HG03575 (cell line): ENCODE measurements at regions not wholly inside any gene's neighbourhood (a gene's known extent, or its start where the extent isn't known, plus 50 kb on each side); places are given as distances from the start of the nearest gene placed in this dataset.

Experiments used
- ATAC-seq: cut with Tn5 transposase; IDR thresholded peaks from one replicate; pipeline ENCODE4 v1.9.1; 2021; ENCODE audit not compliant: unreplicated experiment, insufficient number of reproducible peaks, low FRiP score; ENCODE audit errors: extremely low read depth

- ATAC-seq, result no peak
Measured at GRCh38 chr5:10099548-10099947, 150.1 kb downstream of the ATPSCKMT start.

GRCh38 chr5:10091701-10092100, 158.0 kb downstream of the ATPSCKMT start:
- ATAC-seq, result no peak

- no peak for ATAC-seq
Measured at GRCh38 chr5:10090074-10090473, 159.6 kb downstream of the ATPSCKMT start.

- ATAC-seq, result no peak
Measured at GRCh38 chr5:10085185-10085584, 164.5 kb downstream of the ATPSCKMT start.

- no peak for ATAC-seq
Measured at GRCh38 chr5:10081584-10081983, 168.1 kb downstream of the ATPSCKMT start.

GRCh38 chr5:10077791-10078545, 171.7 kb downstream of the ATPSCKMT start:
- no peak for ATAC-seq

GRCh38 chr5:10073441-10074104, 176.1 kb downstream of the ATPSCKMT start:
- ATAC-seq, result no peak

- no peak for ATAC-seq
Measured at GRCh38 chr5:10069637-10070313, 179.9 kb downstream of the ATPSCKMT start.

GRCh38 chr5:10065428-10066000, 184.2 kb downstream of the ATPSCKMT start:
- no peak for ATAC-seq

GRCh38 chr5:10064546-10065195, 185.0 kb downstream of the ATPSCKMT start:
- no peak for ATAC-seq

GRCh38 chr5:10063997-10064396, 185.7 kb downstream of the ATPSCKMT start:
- ATAC-seq, result no peak

- ATAC-seq, result no peak
Measured at GRCh38 chr5:10059980-10060379, 189.7 kb downstream of the ATPSCKMT start.

GRCh38 chr5:10059556-10059955, 190.1 kb downstream of the ATPSCKMT start:
- ATAC-seq, result no peak

- ATAC-seq, result no peak
Measured at GRCh38 chr5:10057356-10057755, 192.3 kb downstream of the ATPSCKMT start.

GRCh38 chr5:10056228-10056760, 193.4 kb downstream of the ATPSCKMT start:
- ATAC-seq, result no peak

- ATAC-seq, result no peak
Measured at GRCh38 chr5:10049858-10050455, 199.7 kb downstream of the ATPSCKMT start.

- no peak for ATAC-seq
Measured at GRCh38 chr5:10046676-10047075, 203.0 kb downstream of the ATPSCKMT start.

- no peak for ATAC-seq
Measured at GRCh38 chr5:10045376-10045775, 204.3 kb downstream of the ATPSCKMT start.
